Large intestine (tissue), 3 donors: ENCODE measurements at regions not wholly inside any gene's neighbourhood (a gene's known extent, or its start where the extent isn't known, plus 50 kb on each side); places are given as distances from the start of the nearest gene placed in this dataset.
"Not testable (repeated sequence)": the region's sequence is repeated elsewhere in the genome, so short reads cannot be mapped to it uniquely, and the experiment has no call there.

ENCODE experiments used
- DNase-seq, 2 donors: peaks; one replicate each; pipeline versions ENCODE4 v3.0.0 to v3.0.0-alpha.2; 2013
- H3K27ac ChIP-seq: one replicate; pipeline ENCODE4 v1.5.1; 2013; ENCODE audit warnings: low read length
- H3K27me3 ChIP-seq: 2 replicates; pipeline ENCODE4 v1.6.1; 2013; ENCODE audit warnings: low read length; ENCODE audit not compliant: control insufficient read depth, insufficient read depth
- H3K36me3 ChIP-seq: 2 replicates; pipeline ENCODE4 v1.6.1; 2013; ENCODE audit warnings: low read length; ENCODE audit not compliant: control insufficient read depth, insufficient read depth
- H3K4me1 ChIP-seq: one replicate; pipeline ENCODE4 v1.6.1; 2013; ENCODE audit warnings: low read length; ENCODE audit not compliant: control insufficient read depth, insufficient read depth
- H3K4me3 ChIP-seq: one replicate; pipeline ENCODE4 v1.5.1; 2013; ENCODE audit warnings: low read length
- H3K9me3 ChIP-seq: one replicate; pipeline ENCODE4 v1.6.1; 2013; ENCODE audit warnings: mild to moderate bottlenecking, low read depth, low read length, moderate library complexity; ENCODE audit not compliant: control insufficient read depth
- WGBS: methylation state at CpG from one replicate; pipeline ENCODE4 v1.1.5; 2013; ENCODE audit warnings: low lambda C conversion rate; ENCODE audit not compliant: insufficient coverage; 5-methylcytosine and 5-hydroxymethylcytosine counted together

GRCh38 chrX:981791-982626 lies 230.4 kb downstream of the CRLF2 start:
- Histone ChIP-seq H3K27ac (no peak overlapping the region), H3K4me3 (no peak overlapping the region), H3K4me1 (no peaks in the 10 kb centered on the region)

GRCh38 chrX:980587-981235 lies 231.7 kb downstream of the CRLF2 start:
- no peak overlapping the region for H3K4me3 ChIP-seq
- no peak for DNase-seq
- H3K4me1 ChIP-seq, result no peaks in the 10 kb centered on the region
- H3K36me3 ChIP-seq, result no peaks in the 10 kb centered on the region
- no CpG with 5 or more reads among the region's 7 CpGs for WGBS
- no peaks in the 10 kb centered on the region for H3K27me3 ChIP-seq
- no peaks in the 10 kb centered on the region for H3K9me3 ChIP-seq
- no peak overlapping the region for H3K27ac ChIP-seq

More at GRCh38 chrX:981791-982626, 230.4 kb downstream of the CRLF2 start:
- Histone ChIP-seq H3K36me3 (no peaks in the 10 kb centered on the region), H3K27me3 (no peaks in the 10 kb centered on the region), H3K9me3 (no peaks in the 10 kb centered on the region)
- WGBS, result no CpG with 5 or more reads among the region's 20 CpGs
- DNase-seq, result no peak

- DNase-seq, result not testable (repeated sequence)
Measured at GRCh38 chrX:979127-979526, 233.3 kb downstream of the CRLF2 start.

GRCh38 chrX:973010-973632 lies 239.3 kb downstream of the CRLF2 start:
- peaks cover 3% of the 10 kb centered on the region for H3K9me3 ChIP-seq
- H3K36me3 ChIP-seq, result no peaks in the 10 kb centered on the region
- WGBS, result 100% methylated on average over 1 of the region's 23 CpGs
- no peaks in the 10 kb centered on the region for H3K4me1 ChIP-seq
- no peaks in the 10 kb centered on the region for H3K27me3 ChIP-seq
- H3K4me3 ChIP-seq, result no peak overlapping the region
- H3K27ac ChIP-seq, result no peak overlapping the region
- no peak for DNase-seq

More at GRCh38 chrX:979127-979526, 233.3 kb downstream of the CRLF2 start:
- H3K4me1 ChIP-seq, H3K27ac ChIP-seq, H3K4me3 ChIP-seq, H3K27me3 ChIP-seq, H3K9me3 ChIP-seq, H3K36me3 ChIP-seq: not testable (repeated sequence)
- WGBS, result 80% methylated on average over 4 of the region's 18 CpGs

- no peak overlapping the region for H3K27ac ChIP-seq
- WGBS, result no CpG with 5 or more reads among the region's 13 CpGs
- no peak overlapping the region for H3K4me3 ChIP-seq
- H3K27me3 ChIP-seq, result no peaks in the 10 kb centered on the region
- H3K4me1 ChIP-seq, result no peaks in the 10 kb centered on the region
- DNase-seq, result no peak
- H3K36me3 ChIP-seq, result no peaks in the 10 kb centered on the region
- peaks cover 3% of the 10 kb centered on the region for H3K9me3 ChIP-seq
Measured at GRCh38 chrX:968148-968965, 244.1 kb downstream of the CRLF2 start.

- no peaks in the 10 kb centered on the region for H3K27me3 ChIP-seq
- H3K4me1 ChIP-seq, result no peaks in the 10 kb centered on the region
- no peak for DNase-seq
- no peak overlapping the region for H3K27ac ChIP-seq
- H3K9me3 ChIP-seq, result peaks cover 3% of the 10 kb centered on the region
- 50% methylated on average over 4 of the region's 19 CpGs for WGBS
- H3K4me3 ChIP-seq, result no peak overlapping the region
- H3K36me3 ChIP-seq, result no peaks in the 10 kb centered on the region
Measured at GRCh38 chrX:966396-967070, 245.9 kb downstream of the CRLF2 start.

- DNase-seq, result no peak
- H3K27me3 ChIP-seq, result no peaks in the 10 kb centered on the region
- no peaks in the 10 kb centered on the region for H3K4me1 ChIP-seq
- H3K36me3 ChIP-seq, result no peaks in the 10 kb centered on the region
- H3K27ac ChIP-seq, result no peak overlapping the region
- H3K4me3 ChIP-seq, result no peak overlapping the region
- peaks cover 3% of the 10 kb centered on the region for H3K9me3 ChIP-seq
- 50% methylated on average over 2 of the region's 10 CpGs for WGBS
Measured at GRCh38 chrX:964831-965416, 247.5 kb downstream of the CRLF2 start.

- no peaks in the 10 kb centered on the region for H3K4me1 ChIP-seq
- no peak overlapping the region for H3K4me3 ChIP-seq
- H3K27me3 ChIP-seq, result no peaks in the 10 kb centered on the region
- H3K36me3 ChIP-seq, result no peaks in the 10 kb centered on the region
- WGBS, result no CpG with 5 or more reads among the region's 8 CpGs
- no peaks in the 10 kb centered on the region for H3K9me3 ChIP-seq
- no peak for DNase-seq
- no peak overlapping the region for H3K27ac ChIP-seq
Measured at GRCh38 chrX:960821-961220, 251.6 kb downstream of the CRLF2 start.

GRCh38 chrX:959595-959994 lies 252.9 kb downstream of the CRLF2 start:
- no peaks in the 10 kb centered on the region for H3K9me3 ChIP-seq
- no peak for DNase-seq
- H3K36me3 ChIP-seq, result no peaks in the 10 kb centered on the region
- no peaks in the 10 kb centered on the region for H3K27me3 ChIP-seq
- no peak overlapping the region for H3K4me3 ChIP-seq
- WGBS, result 80% methylated on average over 1 of the region's 10 CpGs
- H3K27ac ChIP-seq, result no peak overlapping the region
- H3K4me1 ChIP-seq, result no peaks in the 10 kb centered on the region
